ENCODE measurements at regions not wholly inside any gene's neighbourhood (a gene's known extent, or its start where the extent isn't known, plus 50 kb on each side); places are given as distances from the start of the nearest gene placed in this dataset.

DNA sequence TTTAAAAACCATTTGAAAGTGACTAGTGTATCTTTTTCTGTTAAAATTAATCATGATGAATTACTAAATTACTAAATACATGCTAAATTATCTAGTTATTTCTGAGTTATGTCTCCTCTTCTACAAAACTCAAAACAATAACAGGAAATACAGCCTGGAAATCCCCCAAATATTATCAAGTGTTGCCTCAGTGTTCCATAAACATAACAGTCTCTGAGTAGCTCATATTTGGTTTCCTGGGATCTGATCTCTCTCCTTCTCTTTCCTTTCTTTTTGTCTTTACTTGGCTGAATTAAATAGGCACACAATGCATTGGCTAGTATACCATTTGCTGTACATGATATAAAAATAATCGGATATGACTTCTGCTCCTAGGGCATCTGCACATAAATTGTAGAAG is 277.6 kb upstream of the IGFBP3 start:
- CTCF ChIA-PET: no interaction called here
- H3K4me3 ChIP-seq (ENCODE audit: insufficient read depth, low read depth, low read length): no peak overlapping the region

More for the DNA sequence above, 277.6 kb upstream of the IGFBP3 start:
- no peak overlapping the region for H2BK5ac ChIP-seq (ENCODE audit: low read depth, low read length, poor library complexity, severe bottlenecking)
- dilution Hi-C loops (cut with HindIII; ENCODE audit: low sequenced_read_pairs, unreplicated experiment) (no loop called here), in situ Hi-C loops (cut with MboI; ENCODE audit: low sequenced_read_pairs) (no loop called here), intact Hi-C loops (cut with micrococcal nuclease) (no loop called here)
- no peak overlapping the region for H2BK15ac ChIP-seq (ENCODE audit: low read depth, low read length)
- no peak overlapping the region for H3K18ac ChIP-seq (ENCODE audit: low read depth, low read length)
- POLR2A ChIA-PET (ENCODE audit: unreplicated experiment): interaction anchor here (0.6 kb wide), 1 partner anchor 8 kb away, joined by 3 read pairs; no protein-coding TSS in a partner anchor
- TF ChIP-seq MXI1 (IDR thresholded peaks at IDR 0.05; ENCODE audit: borderline replicate concordance, low read depth, low read length): no peak
- TF ChIP-seq CTCF (conservative IDR thresholded peaks at IDR 0.05; ENCODE audit: low read depth, low read length): no peak
- no peak for TF ChIP-seq CHD1 (IDR thresholded peaks at IDR 0.05; ENCODE audit: low read depth, low read length)
- no peak for TF ChIP-seq BHLHE40 (IDR thresholded peaks at IDR 0.05; ENCODE audit: low read depth, low read length)
- TF ChIP-seq, protein P1, sequence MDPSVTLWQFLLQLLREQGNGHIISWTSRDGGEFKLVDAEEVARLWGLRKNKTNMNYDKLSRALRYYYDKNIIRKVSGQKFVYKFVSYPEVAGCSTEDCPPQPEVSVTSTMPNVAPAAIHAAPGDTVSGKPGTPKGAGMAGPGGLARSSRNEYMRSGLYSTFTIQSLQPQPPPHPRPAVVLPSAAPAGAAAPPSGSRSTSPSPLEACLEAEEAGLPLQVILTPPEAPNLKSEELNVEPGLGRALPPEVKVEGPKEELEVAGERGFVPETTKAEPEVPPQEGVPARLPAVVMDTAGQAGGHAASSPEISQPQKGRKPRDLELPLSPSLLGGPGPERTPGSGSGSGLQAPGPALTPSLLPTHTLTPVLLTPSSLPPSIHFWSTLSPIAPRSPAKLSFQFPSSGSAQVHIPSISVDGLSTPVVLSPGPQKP (IDR thresholded peaks at IDR 0.05; ENCODE audit: borderline replicate concordance, low read depth, low read length): no peak
- TF ChIP-seq SMC3 (IDR thresholded peaks at IDR 0.05; ENCODE audit: low read depth, low read length): no peak
- TF ChIP-seq NFE2L2 (IDR thresholded peaks at IDR 0.05; ENCODE audit: low read depth, low read length): no peak
- TF ChIP-seq RCOR1 (IDR thresholded peaks at IDR 0.05; ENCODE audit: insufficient replicate concordance, low read length): no peak
- TF ChIP-seq MAZ (IDR thresholded peaks at IDR 0.05; ENCODE audit: borderline replicate concordance, low read depth, low read length): no peak
- TF ChIP-seq FOS (IDR thresholded peaks at IDR 0.05; ENCODE audit: low read depth, low read length): no peak
- no peak for TF ChIP-seq POLR2A (IDR thresholded peaks at IDR 0.05; ENCODE audit: low read depth, low read length)
- TF ChIP-seq, protein P2, sequence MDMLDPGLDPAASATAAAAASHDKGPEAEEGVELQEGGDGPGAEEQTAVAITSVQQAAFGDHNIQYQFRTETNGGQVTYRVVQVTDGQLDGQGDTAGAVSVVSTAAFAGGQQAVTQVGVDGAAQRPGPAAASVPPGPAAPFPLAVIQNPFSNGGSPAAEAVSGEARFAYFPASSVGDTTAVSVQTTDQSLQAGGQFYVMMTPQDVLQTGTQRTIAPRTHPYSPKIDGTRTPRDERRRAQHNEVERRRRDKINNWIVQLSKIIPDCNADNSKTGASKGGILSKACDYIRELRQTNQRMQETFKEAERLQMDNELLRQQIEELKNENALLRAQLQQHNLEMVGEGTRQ (IDR thresholded peaks at IDR 0.05; ENCODE audit: low read depth, low read length): no peak
- no peak for TF ChIP-seq CEBPB (IDR thresholded peaks at IDR 0.05; ENCODE audit: low read depth, low read length)
- no peak for TF ChIP-seq MAFK (IDR thresholded peaks at IDR 0.05; ENCODE audit: low read depth, low read length)
- no peak for TF ChIP-seq RFX5 (IDR thresholded peaks at IDR 0.05; ENCODE audit: low read depth, low read length)
- TF ChIP-seq RAD21 (IDR thresholded peaks at IDR 0.05; ENCODE audit: low read length): no peak
- no peaks in the 10 kb centered on the region for H3K9me1 ChIP-seq (ENCODE audit: insufficient read depth, low read length)
- no peak overlapping the region for H3K4me2 ChIP-seq (ENCODE audit: low read depth, low read length)
- no TSS peak for BruUV-seq (replicated peaks)
- H2BK20ac ChIP-seq (ENCODE audit: low read depth, low read length): no peak overlapping the region
- no peak overlapping the region for H3K9ac ChIP-seq (ENCODE audit: low read depth, low read length)
- no peak overlapping the region for H2AK9ac ChIP-seq (replicated peaks; ENCODE audit: low read depth, low read length, poor library complexity)
- ATAC-seq (ENCODE audit: low read depth): no peak
- H3K4me1 ChIP-seq (ENCODE audit: control insufficient read depth, insufficient read depth, low read length): no peaks in the 10 kb centered on the region; the same call in 1 of the 2 replicates
- no peaks in the 10 kb centered on the region for H3K27me3 ChIP-seq (ENCODE audit: control insufficient read depth, insufficient read depth, low read length)
- H4K91ac ChIP-seq (ENCODE audit: insufficient read depth, low read depth, low read length): no peak overlapping the region
- DNase-seq: peak; percentile 23
- H3K56ac ChIP-seq (ENCODE audit: extremely low read depth, insufficient read depth, low read length): no peak overlapping the region
- no peak overlapping the region for H2AK5ac ChIP-seq (ENCODE audit: low read depth, low read length)
- H3K27ac ChIP-seq (ENCODE audit: insufficient read depth, low read length): no peak overlapping the region
- no peak overlapping the region for H2BK120ac ChIP-seq (ENCODE audit: low read depth, low read length)
- no peak overlapping the region for H4K5ac ChIP-seq (ENCODE audit: low read depth, low read length)
- no peaks in the 10 kb centered on the region for H4K20me1 ChIP-seq (ENCODE audit: insufficient read depth, low read length)
- no CpG with 5 or more reads among the region's 1 CpG for WGBS, 2 experiments (ENCODE audit: extremely low coverage in 2 of 2, insufficient read length in 1 of 2)
- no peak overlapping the region for H3K4ac ChIP-seq (ENCODE audit: low read depth, low read length)
- no peaks in the 10 kb centered on the region for H3K79me1 ChIP-seq (ENCODE audit: low read depth in 1 of 2, low read length in 2 of 2)
- H2AFZ ChIP-seq (replicated peaks; ENCODE audit: low read length, poor library complexity): no peak overlapping the region
- no peak overlapping the region for H3K14ac ChIP-seq (replicated peaks; ENCODE audit: low read depth, low read length)
- H3K23ac ChIP-seq (ENCODE audit: low read depth, low read length): no peak overlapping the region
- no peaks in the 10 kb centered on the region for H3K9me3 ChIP-seq (ENCODE audit: control insufficient read depth, insufficient read depth, low read length)
- H4K8ac ChIP-seq (ENCODE audit: low read depth in 2 of 2, low read length in 2 of 2): no peak overlapping the region
- no peaks in the 10 kb centered on the region for H3K36me3 ChIP-seq (ENCODE audit: control insufficient read depth, insufficient read depth, low read length)

Measured in IMR-90 (cell line).